Muscle of arm (tissue), 1 donor: ENCODE measurements at regions not wholly inside any gene's neighbourhood (a gene's known extent, or its start where the extent isn't known, plus 50 kb on each side); places are given as distances from the start of the nearest gene placed in this dataset.
"Not testable (repeated sequence)": the region's sequence is repeated elsewhere in the genome, so short reads cannot be mapped to it uniquely, and the experiment has no call there.

Experiments
- DNase-seq: peaks from one replicate; pipeline ENCODE4 v3.0.0-alpha.2; 2013

GRCh38 chr14:59116984-59117415 is 71.5 kb upstream of the DAAM1 start:
- no peak for DNase-seq

DNA sequence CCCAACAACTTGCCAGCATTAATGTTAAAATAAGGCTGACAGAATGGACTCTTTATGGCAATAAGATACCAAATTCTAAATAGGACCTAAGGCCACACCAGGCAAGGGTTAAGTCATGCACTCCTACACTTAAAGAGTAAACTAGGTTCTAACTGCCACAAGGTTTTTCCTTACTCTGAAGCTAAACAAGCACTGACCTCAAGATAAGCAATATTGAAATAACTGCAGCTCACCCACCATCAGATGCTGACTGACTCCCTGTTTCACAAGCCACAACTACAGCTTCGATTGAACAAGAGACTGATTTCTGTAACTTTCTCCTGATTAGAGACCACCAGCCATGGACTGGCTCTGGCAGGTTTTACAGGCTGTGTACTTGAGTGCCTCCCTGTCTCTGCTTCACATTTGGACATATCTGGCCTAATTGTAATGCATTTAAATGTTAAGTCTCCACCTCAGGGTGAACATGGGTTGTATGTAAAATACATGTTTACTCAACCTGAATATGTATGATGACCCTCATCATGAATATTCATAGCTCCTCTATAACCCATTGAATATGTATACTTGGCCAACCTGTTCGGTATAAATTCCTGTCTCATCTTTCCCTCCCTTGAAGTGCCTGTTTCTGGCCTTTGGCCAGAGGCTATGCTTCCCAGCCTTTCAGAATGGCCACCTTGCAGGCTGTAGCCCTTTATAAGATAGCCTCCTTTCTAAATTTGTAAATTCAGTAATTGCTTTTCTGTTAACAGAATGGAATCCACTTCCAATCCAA is 70.5 kb upstream of the DAAM1 start:
- no peak for DNase-seq

DNA sequence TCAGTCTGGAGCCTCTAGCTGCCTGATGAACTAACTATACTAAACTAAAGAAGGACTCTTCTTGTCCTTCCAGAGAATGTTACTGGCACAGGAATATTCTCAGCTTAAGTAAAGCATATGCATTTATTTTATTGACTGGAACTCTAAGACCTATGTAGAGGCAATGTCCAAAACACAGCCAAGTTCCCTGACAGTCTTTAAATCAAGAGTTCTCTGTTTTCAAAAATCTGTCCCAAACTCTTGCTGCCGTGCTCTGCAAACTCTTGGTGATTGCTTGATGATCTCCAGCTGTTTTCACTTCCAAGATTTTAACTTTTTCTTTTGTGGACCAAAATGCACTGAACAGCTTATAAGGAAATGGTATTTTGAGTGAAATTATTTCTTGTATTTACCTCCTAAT is 67.5 kb upstream of the DAAM1 start:
- peak; percentile 45 for DNase-seq

DNA sequence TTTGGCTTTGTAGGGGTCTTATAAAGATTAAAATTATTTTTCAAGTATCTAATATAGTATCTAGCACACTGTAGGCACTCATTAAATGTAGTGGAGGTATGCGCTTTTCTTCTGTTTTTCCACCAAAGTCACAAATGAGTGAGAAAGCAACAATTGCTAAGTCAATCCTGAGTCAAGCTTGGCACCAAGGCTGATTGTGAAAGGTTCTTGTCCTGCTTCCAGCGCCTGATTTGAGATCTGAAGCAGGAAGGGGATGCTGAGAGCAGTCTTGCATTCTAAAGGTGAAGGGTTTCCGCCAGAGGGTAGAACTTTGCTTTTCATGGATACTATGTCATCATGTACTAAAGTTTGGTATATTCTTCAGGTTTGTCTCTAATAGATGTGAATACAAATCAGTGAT is 64.9 kb upstream of the DAAM1 start:
- DNase-seq = no peak

DNA sequence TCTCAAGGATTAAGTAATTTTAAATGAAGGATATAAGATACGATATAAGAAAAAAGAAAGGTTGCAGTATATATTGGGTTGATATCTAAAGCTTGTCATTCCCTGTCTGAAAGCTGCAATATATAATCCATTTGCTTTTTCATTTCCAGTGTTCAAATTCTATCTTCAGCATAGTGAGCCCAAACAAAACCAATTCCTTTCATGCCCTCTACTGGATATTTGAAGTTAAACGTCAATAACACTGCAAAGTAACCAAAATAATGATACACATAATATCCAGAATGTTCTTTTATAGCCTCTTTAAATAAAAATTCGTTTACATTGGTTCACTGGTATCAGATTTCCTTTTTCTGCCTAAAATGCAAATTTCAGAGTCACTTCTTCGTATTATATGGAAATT is 64.5 kb upstream of the DAAM1 start:
- no peak for DNase-seq

DNA sequence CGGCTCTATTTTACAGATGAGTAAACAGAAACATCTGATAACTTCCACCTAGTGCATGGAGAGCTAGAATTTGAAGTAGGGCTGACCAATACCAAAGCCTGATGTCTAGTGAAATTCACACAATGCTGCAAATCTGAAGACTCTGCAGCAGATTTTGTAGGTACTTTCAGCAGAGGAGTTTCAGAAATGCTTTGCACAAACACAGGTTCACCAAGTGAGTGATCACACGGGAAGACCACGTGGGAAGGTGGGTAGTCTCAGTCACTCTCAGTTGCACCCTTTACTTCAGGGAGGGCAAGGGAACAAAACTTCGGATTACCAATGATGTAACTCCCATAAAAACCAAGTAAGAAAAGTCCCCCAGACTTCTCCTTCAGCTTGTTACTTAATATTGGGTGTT is 63.3 kb upstream of the DAAM1 start:
- no peak for DNase-seq

GRCh38 chr14:59126714-59127436 is 61.6 kb upstream of the DAAM1 start:
- DNase-seq = peak; percentile 47

DNA sequence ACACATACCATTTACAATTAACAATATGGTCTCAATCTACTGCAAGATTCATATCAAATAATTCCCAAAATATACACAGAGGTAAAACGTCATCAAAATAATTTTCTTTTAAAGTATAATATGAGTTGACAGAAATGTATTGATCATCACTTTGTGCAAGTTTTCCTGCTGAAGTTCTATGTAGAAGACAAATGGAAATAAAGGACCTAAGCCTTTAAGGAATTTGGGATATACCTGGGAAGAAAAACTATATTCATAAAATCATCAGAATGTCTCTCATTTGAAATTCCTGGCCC is 61.1 kb upstream of the DAAM1 start:
- no peak for DNase-seq

DNA sequence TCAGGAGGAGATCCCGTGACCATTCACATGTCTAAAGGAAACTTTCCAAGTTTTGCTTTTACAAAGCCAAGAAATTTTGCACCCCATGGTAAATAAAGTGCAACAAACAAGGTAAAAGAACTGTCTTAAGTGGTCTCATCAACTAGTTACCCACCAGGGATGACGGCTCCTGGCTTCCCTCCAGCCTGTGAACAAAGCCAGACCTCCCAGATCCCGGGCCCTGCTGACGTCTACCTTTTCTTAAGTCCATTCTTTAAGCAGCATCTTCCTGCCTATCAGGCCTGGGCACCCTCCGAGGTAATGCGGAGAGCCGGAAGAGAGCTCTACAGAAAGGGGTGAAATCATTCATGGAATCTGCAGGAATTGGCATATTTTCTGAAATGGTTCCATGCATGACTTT is 58.0 kb upstream of the DAAM1 start:
- no peak for DNase-seq

DNA sequence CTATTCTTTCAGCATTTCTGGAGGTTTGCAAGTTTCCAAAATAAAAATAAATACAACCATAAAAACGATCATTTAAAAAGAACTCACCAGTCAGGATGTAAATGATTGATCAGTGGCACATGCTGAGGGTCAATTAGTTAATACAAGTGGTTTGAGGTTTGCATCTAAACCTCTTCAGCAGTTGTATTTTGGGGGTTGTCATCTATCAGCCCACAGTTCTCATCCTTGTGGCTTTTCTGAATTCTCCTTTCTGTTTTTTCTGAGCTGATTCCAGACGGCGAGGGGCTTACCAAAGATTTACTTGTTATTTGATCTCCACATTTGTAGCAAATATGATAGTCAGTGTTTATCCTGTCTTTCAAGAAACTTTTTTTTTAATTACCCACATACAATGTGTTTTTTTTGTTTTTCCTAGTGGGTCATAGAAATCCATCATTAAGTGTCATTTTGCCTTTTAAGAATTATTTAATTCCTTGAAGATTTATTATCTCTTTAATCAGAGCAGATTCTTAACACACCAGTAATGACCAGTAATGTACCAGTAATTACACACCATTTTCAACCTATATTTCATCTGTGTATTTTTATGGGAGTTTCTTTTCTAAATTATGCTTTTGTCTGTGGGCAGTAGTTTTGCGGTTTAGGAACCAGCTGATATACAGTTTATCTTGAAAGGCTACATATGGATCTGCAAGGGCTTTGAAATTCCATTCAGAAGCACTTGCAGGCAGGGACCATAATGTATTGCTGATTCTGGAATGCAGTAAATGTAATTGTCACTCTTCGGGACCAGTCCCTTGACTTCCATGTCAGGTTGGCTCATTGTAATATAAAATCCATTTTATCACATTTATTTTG is 56.3 kb upstream of the DAAM1 start:
- DNase-seq = no peak

DNA sequence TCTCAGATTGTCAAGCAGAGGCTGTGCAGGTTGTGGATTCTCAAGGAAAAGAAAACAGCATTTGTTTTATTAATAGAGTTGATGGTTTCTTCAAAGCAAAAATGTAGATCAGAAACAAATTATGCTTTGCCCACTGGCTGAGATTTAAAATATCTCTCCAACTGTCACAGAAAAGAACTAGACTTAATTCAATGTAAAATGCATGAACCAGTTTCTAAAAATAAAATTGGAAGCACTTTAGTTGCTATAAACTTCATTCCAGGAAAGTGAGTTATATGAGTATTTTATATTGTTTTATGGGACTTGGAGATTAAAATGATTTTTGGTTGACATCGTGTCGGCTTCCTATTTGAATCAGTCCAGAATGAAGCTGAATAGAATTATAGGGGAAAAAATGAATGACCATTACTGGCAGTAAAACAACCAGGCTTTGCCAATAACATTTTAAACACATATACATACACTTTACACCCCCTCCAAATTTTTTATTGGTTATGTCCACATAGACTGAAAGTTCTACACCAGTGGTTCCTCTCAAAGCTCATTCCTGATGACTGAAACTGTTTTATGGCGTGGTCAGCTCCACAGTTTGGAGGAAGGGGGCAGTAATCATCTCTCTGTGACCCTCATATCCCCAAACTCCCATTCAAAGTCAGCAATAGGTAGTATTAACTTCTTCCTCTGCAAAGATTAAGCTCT is 55.5 kb upstream of the DAAM1 start:
- DNase-seq = peak; percentile 66

DNA sequence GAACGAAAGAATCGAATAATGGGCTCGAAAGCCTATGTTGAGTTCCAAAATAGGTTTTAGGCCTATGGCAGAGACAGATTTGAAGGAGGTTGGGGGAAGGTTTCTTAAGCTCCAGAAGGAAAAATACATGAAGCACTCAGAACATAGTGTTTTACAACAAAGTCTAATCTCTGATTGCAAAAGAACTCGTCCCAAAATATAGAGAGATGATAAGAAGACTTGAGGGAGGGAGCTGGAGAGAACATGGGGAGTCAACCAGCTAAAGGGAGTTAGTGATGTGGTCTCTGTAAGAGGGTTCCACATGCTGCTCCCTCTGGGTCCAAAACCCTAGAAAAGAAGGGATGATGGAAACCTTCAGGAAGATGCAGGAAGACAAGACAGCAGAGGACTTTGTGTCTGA is 54.8 kb upstream of the DAAM1 start:
- DNase-seq = no peak

- DNase-seq = no peak
Observed at GRCh38 chr14:59134307-59134706, 54.2 kb upstream of the DAAM1 start.

GRCh38 chr14:59137256-59137655 is 51.2 kb upstream of the DAAM1 start:
- no peak for DNase-seq

GRCh38 chr14:59138576-59138975 is 49.9 kb upstream of the DAAM1 start:
- DNase-seq = not testable (repeated sequence)
